Activated T-cell treated with anti-CD3 and anti-CD28 coated beads, Interleukin-2, amount 50 U/mL, for 4 hours (primary cell): ENCODE measurements at regions not wholly inside any gene's neighbourhood (a gene's known extent, or its start where the extent isn't known, plus 50 kb on each side); places are given as distances from the start of the nearest gene placed in this dataset.

Experiments used
- ATAC-seq, 2 donors: fragments of 200-7000 bp; cut with Tn5 transposase; one replicate each; pipeline ENCODE4 v1.10.0; 2021
- DNase-seq: peaks from one replicate; pipeline ENCODE4 v3.0.0-alpha.2; 2020
- H3K27me3 Mint-ChIP-seq: one replicate; pipeline ENCODE4 v1.8.0; 2021; ENCODE audit warnings: low read depth, mixed read lengths
- H3K36me3 Mint-ChIP-seq: one replicate; pipeline ENCODE4 v1.8.0; 2022; ENCODE audit warnings: mixed read lengths; ENCODE audit not compliant: insufficient read depth
- H3K4me1 Mint-ChIP-seq: one replicate; pipeline ENCODE4 v1.8.0; 2021; ENCODE audit warnings: low read depth, mixed read lengths
- H3K4me3 Mint-ChIP-seq: one replicate; pipeline ENCODE4 v1.8.0; 2021; ENCODE audit warnings: mild to moderate bottlenecking, moderate library complexity, mixed read lengths
- H3K9me3 Mint-ChIP-seq: one replicate; pipeline ENCODE4 v1.8.0; 2021; ENCODE audit warnings: mixed read lengths

GRCh38 chr14:22002860-22003284 is 329.3 kb upstream of the OR4E1 start:
- no peaks in the 10 kb centered on the region for H3K9me3 Mint-ChIP-seq
- DNase-seq (peak; percentile 59), ATAC-seq (peak; percentile 69 to 75)
- H3K36me3 Mint-ChIP-seq: no peaks in the 10 kb centered on the region
- H3K4me1 Mint-ChIP-seq: peaks cover 24% of the 10 kb centered on the region
- no peaks in the 10 kb centered on the region for H3K27me3 Mint-ChIP-seq
- peak overlapping the region; percentile 77 for H3K4me3 Mint-ChIP-seq

- DNase-seq (no peak), ATAC-seq (peak in 1 of 2 donors; percentile 35)
- Mint-ChIP-seq H3K4me1 (peaks cover 18% of the 10 kb centered on the region), H3K4me3 (peak overlapping the region; percentile 85), H3K36me3 (no peaks in the 10 kb centered on the region), H3K27me3 (peaks cover 2% of the 10 kb centered on the region), H3K9me3 (no peaks in the 10 kb centered on the region)
Observed at GRCh38 chr14:21999402-21999801, 325.8 kb upstream of the OR4E1 start.

GRCh38 chr14:21997300-21997699 is 323.7 kb upstream of the OR4E1 start:
- Mint-ChIP-seq H3K4me3 (peak overlapping the region; percentile 85), H3K9me3 (no peaks in the 10 kb centered on the region), H3K27me3 (peaks cover 3% of the 10 kb centered on the region), H3K4me1 (peaks cover 12% of the 10 kb centered on the region), H3K36me3 (no peaks in the 10 kb centered on the region)
- ATAC-seq (peak; percentile 90 to 94), DNase-seq (peak; percentile 10)

GRCh38 chr14:21995332-21995731 is 321.7 kb upstream of the OR4E1 start:
- no peak for DNase-seq
- no peaks in the 10 kb centered on the region for H3K36me3 Mint-ChIP-seq
- H3K4me3 Mint-ChIP-seq: no peak overlapping the region
- no peak for ATAC-seq
- H3K9me3 Mint-ChIP-seq: no peaks in the 10 kb centered on the region
- peaks cover 8% of the 10 kb centered on the region for H3K4me1 Mint-ChIP-seq
- peaks cover 5% of the 10 kb centered on the region for H3K27me3 Mint-ChIP-seq

- Mint-ChIP-seq H3K4me3 (no peak overlapping the region), H3K27me3 (peaks cover 5% of the 10 kb centered on the region), H3K4me1 (peaks cover 8% of the 10 kb centered on the region), H3K36me3 (no peaks in the 10 kb centered on the region), H3K9me3 (no peaks in the 10 kb centered on the region)
- ATAC-seq: no peak
- DNase-seq: no peak
Observed at GRCh38 chr14:21993837-21994236, 320.2 kb upstream of the OR4E1 start.

GRCh38 chr14:21993070-21993469 is 319.5 kb upstream of the OR4E1 start:
- no peak for ATAC-seq
- no peak for DNase-seq
- Mint-ChIP-seq H3K9me3 (no peaks in the 10 kb centered on the region), H3K4me1 (peaks cover 15% of the 10 kb centered on the region), H3K4me3 (peak overlapping the region; percentile 56), H3K36me3 (no peaks in the 10 kb centered on the region), H3K27me3 (peaks cover 5% of the 10 kb centered on the region)

GRCh38 chr14:21991130-21991529 is 317.5 kb upstream of the OR4E1 start:
- DNase-seq: no peak

GRCh38 chr14:21990116-21990515 is 316.5 kb upstream of the OR4E1 start:
- Mint-ChIP-seq H3K4me3 (peak overlapping the region; percentile 68), H3K4me1 (peaks cover 21% of the 10 kb centered on the region), H3K36me3 (no peaks in the 10 kb centered on the region), H3K27me3 (peaks cover 9% of the 10 kb centered on the region), H3K9me3 (no peaks in the 10 kb centered on the region)
- DNase-seq (no peak), ATAC-seq (no peak)

More at GRCh38 chr14:21991130-21991529, 317.5 kb upstream of the OR4E1 start:
- Mint-ChIP-seq H3K36me3 (no peaks in the 10 kb centered on the region), H3K4me1 (peaks cover 24% of the 10 kb centered on the region), H3K4me3 (peak overlapping the region; percentile 45), H3K27me3 (peaks cover 9% of the 10 kb centered on the region), H3K9me3 (no peaks in the 10 kb centered on the region)
- no peak for ATAC-seq

GRCh38 chr14:21989090-21989489 is 315.5 kb upstream of the OR4E1 start:
- ATAC-seq (no peak), DNase-seq (no peak)
- peaks cover 9% of the 10 kb centered on the region for H3K27me3 Mint-ChIP-seq
- H3K4me1 Mint-ChIP-seq: peaks cover 16% of the 10 kb centered on the region
- peak overlapping the region; percentile 54 for H3K4me3 Mint-ChIP-seq
- H3K36me3 Mint-ChIP-seq: no peaks in the 10 kb centered on the region
- no peaks in the 10 kb centered on the region for H3K9me3 Mint-ChIP-seq

GRCh38 chr14:21988413-21988812 is 314.8 kb upstream of the OR4E1 start:
- Mint-ChIP-seq H3K36me3 (no peaks in the 10 kb centered on the region), H3K27me3 (peaks cover 9% of the 10 kb centered on the region), H3K9me3 (no peaks in the 10 kb centered on the region), H3K4me3 (peak overlapping the region; percentile 56), H3K4me1 (peaks cover 15% of the 10 kb centered on the region)
- ATAC-seq: peak; percentile 57 to 64
- no peak for DNase-seq

- Mint-ChIP-seq H3K36me3 (no peaks in the 10 kb centered on the region), H3K9me3 (no peaks in the 10 kb centered on the region), H3K27me3 (peaks cover 9% of the 10 kb centered on the region), H3K4me1 (peaks cover 15% of the 10 kb centered on the region), H3K4me3 (no peak overlapping the region)
- peak; percentile 78 for ATAC-seq
- no peak for DNase-seq
Observed at GRCh38 chr14:21987937-21988336, 314.3 kb upstream of the OR4E1 start.

- DNase-seq: no peak
- Mint-ChIP-seq H3K27me3 (peaks cover 6% of the 10 kb centered on the region), H3K36me3 (no peaks in the 10 kb centered on the region), H3K4me3 (no peak overlapping the region), H3K4me1 (peaks cover 20% of the 10 kb centered on the region), H3K9me3 (no peaks in the 10 kb centered on the region)
- no peak for ATAC-seq
Observed at GRCh38 chr14:21985081-21985480, 311.5 kb upstream of the OR4E1 start.

- peaks cover 24% of the 10 kb centered on the region for H3K4me1 Mint-ChIP-seq
- H3K27me3 Mint-ChIP-seq: peaks cover 2% of the 10 kb centered on the region
- H3K36me3 Mint-ChIP-seq: no peaks in the 10 kb centered on the region
- DNase-seq (no peak), ATAC-seq (peak; percentile 41 to 43)
- peak overlapping the region; percentile 67 for H3K4me3 Mint-ChIP-seq
- no peaks in the 10 kb centered on the region for H3K9me3 Mint-ChIP-seq
Observed at GRCh38 chr14:21978999-21979314, 305.3 kb upstream of the OR4E1 start.

GRCh38 chr14:21978184-21978998 is 304.8 kb upstream of the OR4E1 start:
- peak; percentile 82 to 84 for ATAC-seq
- DNase-seq: peak; percentile 57
- Mint-ChIP-seq H3K4me1 (peaks cover 24% of the 10 kb centered on the region), H3K27me3 (peaks cover 2% of the 10 kb centered on the region), H3K4me3 (peak overlapping the region; percentile 67), H3K9me3 (no peaks in the 10 kb centered on the region), H3K36me3 (no peaks in the 10 kb centered on the region)

GRCh38 chr14:21974741-21975140 is 301.1 kb upstream of the OR4E1 start:
- Mint-ChIP-seq H3K36me3 (no peaks in the 10 kb centered on the region), H3K27me3 (peaks cover 6% of the 10 kb centered on the region), H3K9me3 (no peaks in the 10 kb centered on the region), H3K4me1 (peaks cover 22% of the 10 kb centered on the region), H3K4me3 (no peak overlapping the region)
- ATAC-seq (no peak), DNase-seq (no peak)
